GM23338 (cell line): ENCODE measurements at regions not wholly inside any gene's neighbourhood (a gene's known extent, or its start where the extent isn't known, plus 50 kb on each side); places are given as distances from the start of the nearest gene placed in this dataset.

ENCODE experiments used
- ATAC-seq: fragments of 200-7000 bp; cut with Tn5 transposase; 3 replicates; pipeline ENCODE4 v1.9.1; 2020
- DNase-seq: peaks from one replicate; pipeline ENCODE4 v3.0.0-alpha.2; 2015; ENCODE audit warnings: low spot score
- H2AFZ ChIP-seq: fragments of 200-600 bp; sonication (generic); 2 replicates; pipeline ENCODE4 v1.8.0; 2016; ENCODE audit warnings: antibody characterized with exemption, mild to moderate bottlenecking, moderate library complexity
- H3F3A ChIP-seq: fragments of 200-600 bp; sonication (generic); replicated peaks from 2 replicates; pipeline ENCODE4 v1.8.0; 2017; ENCODE audit warnings: antibody characterized with exemption, mixed run types, low read depth
- H3K27ac ChIP-seq: fragments of 200-600 bp; sonication (generic); 2 replicates; pipeline ENCODE4 v1.6.1; 2016; ENCODE audit warnings: low read depth
- H3K27me3 ChIP-seq: fragments of 200-600 bp; sonication (generic); 2 replicates; pipeline ENCODE4 v1.8.0; 2016; ENCODE audit warnings: mild to moderate bottlenecking, mixed run types, moderate library complexity; ENCODE audit not compliant: insufficient read depth
- H3K36me3 ChIP-seq: fragments of 200-600 bp; sonication (generic); 2 replicates; pipeline ENCODE4 v1.8.0; 2016; ENCODE audit warnings: mild to moderate bottlenecking; ENCODE audit not compliant: insufficient read depth
- H3K4me1 ChIP-seq: fragments of 200-600 bp; sonication (generic); 2 replicates; pipeline ENCODE4 v1.8.0; 2016; ENCODE audit warnings: mild to moderate bottlenecking, moderate library complexity; ENCODE audit not compliant: insufficient read depth
- H3K4me2 ChIP-seq: fragments of 200-600 bp; sonication (generic); 2 replicates; pipeline ENCODE4 v1.7.1; 2017; ENCODE audit warnings: mixed run types
- H3K4me3 ChIP-seq: fragments of 200-600 bp; sonication (generic); 2 replicates; pipeline ENCODE4 v1.6.1; 2016; ENCODE audit warnings: mixed run types
- H3K79me2 ChIP-seq: fragments of 200-600 bp; sonication (generic); replicated peaks from 2 replicates; pipeline ENCODE4 v1.8.0; 2017; ENCODE audit warnings: mild to moderate bottlenecking; ENCODE audit not compliant: insufficient read depth
- H3K9me2 ChIP-seq: fragments of 200-600 bp; sonication (generic); 2 replicates; pipeline ENCODE4 v1.8.0; 2017; ENCODE audit not compliant: insufficient read depth
- H4K20me1 ChIP-seq: fragments of 200-600 bp; sonication (generic); replicated peaks from 2 replicates; pipeline ENCODE4 v1.8.0; 2017; ENCODE audit warnings: mild to moderate bottlenecking; ENCODE audit not compliant: insufficient read depth
- H3K27ac Mint-ChIP-seq: 2 replicates; pipeline ENCODE4 v1.8.0; 2020; ENCODE audit warnings: inconsistent platforms, mild to moderate bottlenecking, moderate library complexity, mixed read lengths
- H3K27me3 Mint-ChIP-seq: 3 replicates; pipeline ENCODE4 v1.8.0; 2022; ENCODE audit warnings: low read depth, mild to moderate bottlenecking, moderate library complexity, mixed read lengths, inconsistent platforms; ENCODE audit not compliant: insufficient read depth, poor library complexity
- H3K36me3 Mint-ChIP-seq: 3 replicates; pipeline ENCODE4 v1.8.0; 2021; ENCODE audit warnings: low read depth, mild to moderate bottlenecking, inconsistent platforms, moderate library complexity, mixed read lengths
- H3K4me1 Mint-ChIP-seq: 3 replicates; pipeline ENCODE4 v1.8.0; 2020; ENCODE audit warnings: mild to moderate bottlenecking, inconsistent platforms, mixed read lengths
- H3K4me3 Mint-ChIP-seq: 3 replicates; pipeline ENCODE4 v1.8.0; 2021; ENCODE audit warnings: moderate library complexity, mild to moderate bottlenecking, inconsistent platforms, mixed read lengths
- H3K9me3 Mint-ChIP-seq: 3 replicates; pipeline ENCODE4 v1.8.0; 2020; ENCODE audit warnings: moderate library complexity, mild to moderate bottlenecking, inconsistent platforms, mixed read lengths
- CREB1 ChIP-seq: fragments of 250-450 bp; sonication (Bioruptor Pico); IDR thresholded peaks from 2 replicates; pipeline ENCODE4 v1.5.0; 2020; ENCODE audit warnings: low read depth, mild to moderate bottlenecking, moderate library complexity
- CTCF ChIP-seq, 2 experiments: fragments of 200-600 bp in 1 of 2; sonication (generic) in 1 of 2; conservative IDR thresholded peaks; 2 replicates each; pipeline versions ENCODE4 v1.5.1 to v1.6.1; 2016 to 2017; ENCODE audit warnings: antibody characterized with exemption in 2 of 2, low read depth in 2 of 2, mild to moderate bottlenecking in 2 of 2, moderate library complexity in 1 of 2
- ETS1 ChIP-seq: IDR thresholded peaks from 2 replicates; pipeline ENCODE4 v1.6.1; 2016; ENCODE audit warnings: antibody characterized with exemption
- EZH2 ChIP-seq: fragments of 200-600 bp; sonication (generic); IDR thresholded peaks from one replicate; pipeline ENCODE4 v1.8.0; 2017; ENCODE audit warnings: antibody characterized with exemption, mild to moderate bottlenecking, low read depth; ENCODE audit not compliant: unreplicated experiment
- EZH2phosphoT487 ChIP-seq: fragments of 200-600 bp; sonication (generic); IDR thresholded peaks from one replicate; pipeline ENCODE4 v1.8.1; 2018; ENCODE audit warnings: antibody characterized with exemption; ENCODE audit not compliant: unreplicated experiment
- JUNB ChIP-seq: IDR thresholded peaks from one replicate; pipeline ENCODE4 v1.6.1; 2016; ENCODE audit warnings: antibody characterized with exemption; ENCODE audit not compliant: unreplicated experiment
- NANOG ChIP-seq: IDR thresholded peaks from 2 replicates; pipeline ENCODE4 v1.6.1; 2016; ENCODE audit warnings: antibody characterized with exemption, borderline replicate concordance
- POLR2AphosphoS5 ChIP-seq: IDR thresholded peaks from 2 replicates; pipeline ENCODE4 v1.6.1; 2016; ENCODE audit warnings: antibody characterized with exemption, low read depth
- REST ChIP-seq: IDR thresholded peaks from one replicate; pipeline ENCODE4 v1.6.1; 2018; ENCODE audit warnings: antibody characterized with exemption; ENCODE audit not compliant: unreplicated experiment
- STAT1 ChIP-seq: IDR thresholded peaks from one replicate; pipeline ENCODE4 v1.6.1; 2016; ENCODE audit warnings: antibody characterized with exemption; ENCODE audit not compliant: unreplicated experiment
- ZNF114 ChIP-seq: fragments of 250-450 bp; sonication (Bioruptor Pico); IDR thresholded peaks from 2 replicates; pipeline ENCODE4 v1.5.0; 2020; ENCODE audit warnings: mild to moderate bottlenecking, moderate library complexity
- ZNF331 ChIP-seq: fragments of 250-450 bp; sonication (Bioruptor Pico); IDR thresholded peaks from 2 replicates; pipeline ENCODE4 v1.5.0; 2020; ENCODE audit warnings: low read depth, mild to moderate bottlenecking, moderate library complexity
- ZNF462 ChIP-seq: fragments of 250-450 bp; sonication (Bioruptor Pico); IDR thresholded peaks from 2 replicates; pipeline ENCODE4 v1.5.0; 2020; ENCODE audit warnings: mild to moderate bottlenecking, moderate library complexity

- H3K9me2 ChIP-seq = peaks cover 8% of the 10 kb centered on the region; the same call in 1 of the 2 replicates
- no peak for TF ChIP-seq EZH2
- no peak for TF ChIP-seq NANOG
- no peak for TF ChIP-seq JUNB
- TF ChIP-seq ZNF331 (CRISPR knock-in tag) = no peak
- no peak for TF ChIP-seq ETS1
- TF ChIP-seq CREB1 (CRISPR knock-in tag) = no peak
- TF ChIP-seq ZNF114 (CRISPR knock-in tag) = no peak
- TF ChIP-seq REST = no peak
- no peak for TF ChIP-seq STAT1
- no peak for TF ChIP-seq EZH2phosphoT487
- no peak for TF ChIP-seq POLR2AphosphoS5
- TF ChIP-seq CTCF (conservative IDR thresholded peaks at IDR 0.05; ENCODE audit: low read depth in 2 of 2) = no peak
- TF ChIP-seq ZNF462 (CRISPR knock-in tag) = no peak
- DNase-seq (no peak), ATAC-seq (no peak)
- Mint-ChIP-seq H3K4me1 (peaks cover 41% of the 10 kb centered on the region), H3K4me3 (no peak overlapping the region), H3K36me3 (peaks cover 8% of the 10 kb centered on the region; the same call in 2 of the 3 replicates), H3K9me3 (peaks cover 10% of the 10 kb centered on the region), H3K27me3 (peaks cover 13% of the 10 kb centered on the region), H3K27ac (no peak overlapping the region)
- peaks cover 37% of the 10 kb centered on the region for H3K4me1 ChIP-seq
- H4K20me1 ChIP-seq = no peaks in the 10 kb centered on the region
- peaks cover 8% of the 10 kb centered on the region; the same call in 1 of the 2 replicates for H3K27me3 ChIP-seq
- no peak overlapping the region for H3K4me3 ChIP-seq
- H3F3A ChIP-seq = no peaks in the 10 kb centered on the region
- H2AFZ ChIP-seq = 0 out of 2 replicates have a peak overlapping the region, but pooled peaks have one; percentile 63
- H3K27ac ChIP-seq = no peak overlapping the region
- H3K36me3 ChIP-seq = no peaks in the 10 kb centered on the region; the same call in 1 of the 2 replicates
- H3K4me2 ChIP-seq = no peak overlapping the region
- no peaks in the 10 kb centered on the region for H3K79me2 ChIP-seq
Measured at GRCh38 chr5:62038024-62038423, 268.0 kb upstream of the KIF2A start.
